GM12874 (cell line): ENCODE measurements at regions not wholly inside any gene's neighbourhood (a gene's known extent, or its start where the extent isn't known, plus 50 kb on each side); places are given as distances from the start of the nearest gene placed in this dataset.

Experiments
- CTCF ChIP-seq: IDR thresholded peaks from 2 replicates; pipeline ENCODE4 v1.5.1; 2011; ENCODE audit warnings: low read depth, mild to moderate bottlenecking, control low read depth, low read length, moderate library complexity; ENCODE audit not compliant: insufficient read depth

GRCh38 chr18:39681061-39681460, 2115.5 kb upstream of the CELF4 start:
- no peak for TF ChIP-seq CTCF

- TF ChIP-seq CTCF = no peak
Measured at GRCh38 chr18:39675906-39676305, 2110.3 kb upstream of the CELF4 start.

- no peak for TF ChIP-seq CTCF
Measured at GRCh38 chr18:39675368-39675767, 2109.8 kb upstream of the CELF4 start.

GRCh38 chr18:39672171-39672570, 2106.6 kb upstream of the CELF4 start:
- no peak for TF ChIP-seq CTCF

GRCh38 chr18:39667905-39668304, 2102.3 kb upstream of the CELF4 start:
- TF ChIP-seq CTCF = no peak

- TF ChIP-seq CTCF = no peak
Measured at GRCh38 chr18:39666541-39666940, 2100.9 kb upstream of the CELF4 start.

GRCh38 chr18:39661856-39662366, 2096.3 kb upstream of the CELF4 start:
- TF ChIP-seq CTCF = no peak
